ENCODE measurements at regions not wholly inside any gene's neighbourhood (a gene's known extent, or its start where the extent isn't known, plus 50 kb on each side); places are given as distances from the start of the nearest gene placed in this dataset.

- H3K27me3 ChIP-seq (ENCODE audit: control insufficient read depth in 3 of 3, insufficient read depth in 3 of 3, low read length in 3 of 3): no peaks in the 10 kb centered on the region
- H3K36me3 ChIP-seq (ENCODE audit: control insufficient read depth in 3 of 3, insufficient read depth in 2 of 3, low read depth in 1 of 3, low read length in 3 of 3): no peaks in the 10 kb centered on the region
- no peak for FAIRE-seq
- 85 to 94% (median 92%) methylated on average over 3 of the region's 3 CpGs for WGBS, 3 donors
- no peak overlapping the region for H3K27ac ChIP-seq (ENCODE audit: low read depth in 1 of 3, low read length in 2 of 3)
- H3K4me3 ChIP-seq (ENCODE audit: low read depth in 1 of 3, low read length in 3 of 3): no peak overlapping the region
- H3K4me1 ChIP-seq (ENCODE audit: control insufficient read depth in 3 of 3, insufficient read depth in 2 of 3, low read depth in 1 of 3, low read length in 2 of 3): no peaks in the 10 kb centered on the region
- no peaks in the 10 kb centered on the region for H3K9me3 ChIP-seq (ENCODE audit: control insufficient read depth in 2 of 2, insufficient read depth in 1 of 2, low read depth in 1 of 2, low read length in 1 of 2)
- DNase-seq: no peak
These were observed 125.0 kb downstream of the RAP2B start for GRCh38 chr3:153287017-153287416.

- H3K27ac ChIP-seq (ENCODE audit: low read depth in 1 of 3, low read length in 2 of 3): no peak overlapping the region
- H3K4me1 ChIP-seq (ENCODE audit: control insufficient read depth in 3 of 3, insufficient read depth in 2 of 3, low read depth in 1 of 3, low read length in 2 of 3): no peaks in the 10 kb centered on the region
- no peaks in the 10 kb centered on the region for H3K27me3 ChIP-seq (ENCODE audit: control insufficient read depth in 3 of 3, insufficient read depth in 3 of 3, low read length in 3 of 3)
- FAIRE-seq (no peak), DNase-seq (no peak)
- H3K9me3 ChIP-seq (ENCODE audit: control insufficient read depth in 2 of 2, insufficient read depth in 1 of 2, low read depth in 1 of 2, low read length in 1 of 2): no peaks in the 10 kb centered on the region
- H3K4me3 ChIP-seq (ENCODE audit: low read depth in 1 of 3, low read length in 3 of 3): no peak overlapping the region
- 84 to 93% (median 85%) methylated on average over 3 of the region's 3 CpGs for WGBS, 3 donors
- H3K36me3 ChIP-seq (ENCODE audit: control insufficient read depth in 3 of 3, insufficient read depth in 2 of 3, low read depth in 1 of 3, low read length in 3 of 3): no peaks in the 10 kb centered on the region
These were observed 127.3 kb downstream of the RAP2B start for GRCh38 chr3:153289334-153289808.

GRCh38 chr3:153290268-153291015 lies 128.4 kb downstream of the RAP2B start:
- no peak for FAIRE-seq
- H3K27me3 ChIP-seq (ENCODE audit: control insufficient read depth in 3 of 3, insufficient read depth in 3 of 3, low read length in 3 of 3): no peaks in the 10 kb centered on the region
- H3K9me3 ChIP-seq (ENCODE audit: control insufficient read depth in 2 of 2, insufficient read depth in 1 of 2, low read depth in 1 of 2, low read length in 1 of 2): no peaks in the 10 kb centered on the region
- no peaks in the 10 kb centered on the region for H3K36me3 ChIP-seq (ENCODE audit: control insufficient read depth in 3 of 3, insufficient read depth in 2 of 3, low read depth in 1 of 3, low read length in 3 of 3)
- WGBS, 3 donors: 61 to 82% (median 68%) methylated on average over 1 of the region's 1 CpG
- H3K27ac ChIP-seq (ENCODE audit: low read depth in 1 of 3, low read length in 2 of 3): no peak overlapping the region
- no peak overlapping the region for H3K4me3 ChIP-seq (ENCODE audit: low read depth in 1 of 3, low read length in 3 of 3)
- no peaks in the 10 kb centered on the region for H3K4me1 ChIP-seq (ENCODE audit: control insufficient read depth in 3 of 3, insufficient read depth in 2 of 3, low read depth in 1 of 3, low read length in 2 of 3)
- no peak for DNase-seq

GRCh38 chr3:153291059-153291685 lies 129.1 kb downstream of the RAP2B start:
- no peaks in the 10 kb centered on the region for H3K36me3 ChIP-seq (ENCODE audit: control insufficient read depth in 3 of 3, insufficient read depth in 2 of 3, low read depth in 1 of 3, low read length in 3 of 3)
- no peaks in the 10 kb centered on the region for H3K27me3 ChIP-seq (ENCODE audit: control insufficient read depth in 3 of 3, insufficient read depth in 3 of 3, low read length in 3 of 3)
- FAIRE-seq (no peak), DNase-seq (peak; percentile 8 to 12)
- 29 to 50% (median 40%) methylated on average over 3 of the region's 3 CpGs for WGBS, 3 donors
- no peak overlapping the region for H3K4me3 ChIP-seq (ENCODE audit: low read depth in 1 of 3, low read length in 3 of 3)
- no peaks in the 10 kb centered on the region for H3K4me1 ChIP-seq (ENCODE audit: control insufficient read depth in 3 of 3, insufficient read depth in 2 of 3, low read depth in 1 of 3, low read length in 2 of 3)
- no peaks in the 10 kb centered on the region for H3K9me3 ChIP-seq (ENCODE audit: control insufficient read depth in 2 of 2, insufficient read depth in 1 of 2, low read depth in 1 of 2, low read length in 1 of 2)
- no peak overlapping the region for H3K27ac ChIP-seq (ENCODE audit: low read depth in 1 of 3, low read length in 2 of 3)

GRCh38 chr3:153293265-153293664 lies 131.2 kb downstream of the RAP2B start:
- Histone ChIP-seq H3K9me3 (ENCODE audit: control insufficient read depth in 2 of 2, insufficient read depth in 1 of 2, low read depth in 1 of 2, low read length in 1 of 2) (no peaks in the 10 kb centered on the region), H3K4me1 (ENCODE audit: control insufficient read depth in 3 of 3, insufficient read depth in 2 of 3, low read depth in 1 of 3, low read length in 2 of 3) (no peaks in the 10 kb centered on the region), H3K4me3 (ENCODE audit: low read depth in 1 of 3, low read length in 3 of 3) (no peak overlapping the region), H3K27me3 (ENCODE audit: control insufficient read depth in 3 of 3, insufficient read depth in 3 of 3, low read length in 3 of 3) (no peaks in the 10 kb centered on the region), H3K27ac (ENCODE audit: low read depth in 1 of 3, low read length in 2 of 3) (no peak overlapping the region), H3K36me3 (ENCODE audit: control insufficient read depth in 3 of 3, insufficient read depth in 2 of 3, low read depth in 1 of 3, low read length in 3 of 3) (no peaks in the 10 kb centered on the region)
- 58 to 70% (median 69%) methylated on average over 5 of the region's 5 CpGs for WGBS, 3 donors
- DNase-seq (no peak), FAIRE-seq (no peak)

- Histone ChIP-seq H3K36me3 (ENCODE audit: control insufficient read depth in 3 of 3, insufficient read depth in 2 of 3, low read depth in 1 of 3, low read length in 3 of 3) (no peaks in the 10 kb centered on the region), H3K4me3 (ENCODE audit: low read depth in 1 of 3, low read length in 3 of 3) (no peak overlapping the region), H3K27me3 (ENCODE audit: control insufficient read depth in 3 of 3, insufficient read depth in 3 of 3, low read length in 3 of 3) (no peaks in the 10 kb centered on the region), H3K4me1 (ENCODE audit: control insufficient read depth in 3 of 3, insufficient read depth in 2 of 3, low read depth in 1 of 3, low read length in 2 of 3) (no peaks in the 10 kb centered on the region), H3K27ac (ENCODE audit: low read depth in 1 of 3, low read length in 2 of 3) (no peak overlapping the region), H3K9me3 (ENCODE audit: control insufficient read depth in 2 of 2, insufficient read depth in 1 of 2, low read depth in 1 of 2, low read length in 1 of 2) (no peaks in the 10 kb centered on the region)
- no peak for DNase-seq
- no peak for FAIRE-seq
These were observed 133.9 kb downstream of the RAP2B start for GRCh38 chr3:153295901-153296300.

GRCh38 chr3:153305189-153305588 lies 143.2 kb downstream of the RAP2B start:
- H3K4me1 ChIP-seq (ENCODE audit: control insufficient read depth in 3 of 3, insufficient read depth in 2 of 3, low read depth in 1 of 3, low read length in 2 of 3): no peaks in the 10 kb centered on the region
- H3K36me3 ChIP-seq (ENCODE audit: control insufficient read depth in 3 of 3, insufficient read depth in 2 of 3, low read depth in 1 of 3, low read length in 3 of 3): no peaks in the 10 kb centered on the region
- H3K4me3 ChIP-seq (ENCODE audit: low read depth in 1 of 3, low read length in 3 of 3): no peak overlapping the region
- H3K27ac ChIP-seq (ENCODE audit: low read depth in 1 of 3, low read length in 2 of 3): no peak overlapping the region
- H3K9me3 ChIP-seq (ENCODE audit: control insufficient read depth in 2 of 2, insufficient read depth in 1 of 2, low read depth in 1 of 2, low read length in 1 of 2): no peaks in the 10 kb centered on the region
- FAIRE-seq: no peak
- no peaks in the 10 kb centered on the region for H3K27me3 ChIP-seq (ENCODE audit: control insufficient read depth in 3 of 3, insufficient read depth in 3 of 3, low read length in 3 of 3)
- no peak for DNase-seq
- 32 to 49% (median 38%) methylated on average over 2 of the region's 2 CpGs for WGBS, 3 donors

GRCh38 chr3:153311541-153311940 lies 149.5 kb downstream of the RAP2B start:
- FAIRE-seq: no peak
- no peaks in the 10 kb centered on the region for H3K36me3 ChIP-seq (ENCODE audit: control insufficient read depth in 3 of 3, insufficient read depth in 2 of 3, low read depth in 1 of 3, low read length in 3 of 3)
- no peak overlapping the region for H3K4me3 ChIP-seq (ENCODE audit: low read depth in 1 of 3, low read length in 3 of 3)
- WGBS, 3 donors: 54 to 82% (median 63%) methylated on average over 1 of the region's 1 CpG
- H3K27me3 ChIP-seq (ENCODE audit: control insufficient read depth in 3 of 3, insufficient read depth in 3 of 3, low read length in 3 of 3): no peaks in the 10 kb centered on the region
- no peak for DNase-seq
- no peaks in the 10 kb centered on the region for H3K4me1 ChIP-seq (ENCODE audit: control insufficient read depth in 3 of 3, insufficient read depth in 2 of 3, low read depth in 1 of 3, low read length in 2 of 3)
- H3K27ac ChIP-seq (ENCODE audit: low read depth in 1 of 3, low read length in 2 of 3): no peak overlapping the region
- H3K9me3 ChIP-seq (ENCODE audit: control insufficient read depth in 2 of 2, insufficient read depth in 1 of 2, low read depth in 1 of 2, low read length in 1 of 2): no peaks in the 10 kb centered on the region
